ENCODE measurements at regions not wholly inside any gene's neighbourhood (a gene's known extent, or its start where the extent isn't known, plus 50 kb on each side); places are given as distances from the start of the nearest gene placed in this dataset.

DNA sequence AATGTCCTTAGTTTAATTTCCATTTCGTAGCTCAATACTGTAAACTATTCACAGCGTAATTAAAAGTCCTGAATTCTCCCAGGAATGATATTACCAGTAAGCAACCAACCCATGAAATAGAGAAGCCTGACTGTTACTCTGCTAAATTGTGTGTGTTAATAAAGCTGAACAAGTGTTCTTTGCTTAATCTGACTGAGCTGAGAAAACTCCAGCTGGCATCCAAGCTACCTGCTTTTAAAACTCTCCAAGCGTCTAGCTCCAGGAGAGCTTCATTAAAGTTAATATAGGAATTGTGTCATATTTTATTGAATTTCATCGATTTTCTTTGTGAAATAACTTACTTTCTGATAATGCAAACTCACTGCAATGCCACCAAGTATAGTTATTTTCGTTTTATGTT, 524.4 kb downstream of the SLC16A7 start:
- CTCF ChIA-PET, result interaction anchor here (0.6 to 1.0 kb wide), 2 partner anchors 15 to 18 kb away, joined by 3 read pairs; no protein-coding TSS in a partner anchor
- POLR2A ChIA-PET, result no interaction called here
- H3K27ac Mint-ChIP-seq (ENCODE audit: low read depth, unreplicated experiment), result no peak overlapping the region
- no peaks in the 10 kb centered on the region for H3K27me3 Mint-ChIP-seq (ENCODE audit: insufficient read depth, unreplicated experiment)
- no TSS peak for BruUV-seq (replicated peaks)
- DNase-seq (ENCODE audit: unreplicated experiment), result no peak
- TF ChIP-seq, protein P1, sequence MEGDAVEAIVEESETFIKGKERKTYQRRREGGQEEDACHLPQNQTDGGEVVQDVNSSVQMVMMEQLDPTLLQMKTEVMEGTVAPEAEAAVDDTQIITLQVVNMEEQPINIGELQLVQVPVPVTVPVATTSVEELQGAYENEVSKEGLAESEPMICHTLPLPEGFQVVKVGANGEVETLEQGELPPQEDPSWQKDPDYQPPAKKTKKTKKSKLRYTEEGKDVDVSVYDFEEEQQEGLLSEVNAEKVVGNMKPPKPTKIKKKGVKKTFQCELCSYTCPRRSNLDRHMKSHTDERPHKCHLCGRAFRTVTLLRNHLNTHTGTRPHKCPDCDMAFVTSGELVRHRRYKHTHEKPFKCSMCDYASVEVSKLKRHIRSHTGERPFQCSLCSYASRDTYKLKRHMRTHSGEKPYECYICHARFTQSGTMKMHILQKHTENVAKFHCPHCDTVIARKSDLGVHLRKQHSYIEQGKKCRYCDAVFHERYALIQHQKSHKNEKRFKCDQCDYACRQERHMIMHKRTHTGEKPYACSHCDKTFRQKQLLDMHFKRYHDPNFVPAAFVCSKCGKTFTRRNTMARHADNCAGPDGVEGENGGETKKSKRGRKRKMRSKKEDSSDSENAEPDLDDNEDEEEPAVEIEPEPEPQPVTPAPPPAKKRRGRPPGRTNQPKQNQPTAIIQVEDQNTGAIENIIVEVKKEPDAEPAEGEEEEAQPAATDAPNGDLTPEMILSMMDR (IDR thresholded peaks at IDR 0.05; ENCODE audit: unreplicated experiment), result no peak
- peaks cover 12% of the 10 kb centered on the region for H3K4me1 Mint-ChIP-seq (ENCODE audit: insufficient read depth, unreplicated experiment)
- H3K9me3 Mint-ChIP-seq (ENCODE audit: unreplicated experiment), result no peaks in the 10 kb centered on the region
- H3K4me3 Mint-ChIP-seq (ENCODE audit: unreplicated experiment), result no peak overlapping the region
- no peaks in the 10 kb centered on the region for H3K36me3 Mint-ChIP-seq (ENCODE audit: insufficient read depth, unreplicated experiment)
- intact Hi-C loops (cut with micrococcal nuclease), result no loop called here

DNA sequence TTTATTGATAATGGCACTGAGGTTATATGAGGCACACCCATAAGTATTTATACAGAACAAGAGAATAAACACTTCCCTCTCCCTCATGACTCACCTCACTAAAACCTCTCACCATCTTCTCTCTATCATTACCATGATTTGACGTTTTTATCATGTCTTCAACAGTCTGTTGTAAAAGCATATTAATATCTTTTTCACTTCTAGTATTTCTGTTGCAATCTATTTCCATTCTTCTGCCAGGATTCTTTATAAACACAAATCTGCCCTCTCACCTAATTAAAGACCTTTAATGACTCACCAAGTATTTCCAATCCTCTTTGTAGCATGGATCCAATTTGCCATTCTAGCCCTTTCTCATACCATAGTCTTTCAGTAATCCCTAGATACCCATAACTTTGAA, 527.7 kb downstream of the SLC16A7 start:
- BruUV-seq (replicated peaks), result no TSS peak
- intact Hi-C loops (cut with micrococcal nuclease), result no loop called here
- ChIA-PET CTCF (no interaction called here), POLR2A (no interaction called here)
- no peak overlapping the region for H3K4me3 Mint-ChIP-seq (ENCODE audit: unreplicated experiment)
- TF ChIP-seq, protein P1 (IDR thresholded peaks at IDR 0.05; ENCODE audit: unreplicated experiment), result no peak
- peak overlapping the region; percentile 69 for H3K27ac Mint-ChIP-seq (ENCODE audit: low read depth, unreplicated experiment)
- no peaks in the 10 kb centered on the region for H3K27me3 Mint-ChIP-seq (ENCODE audit: insufficient read depth, unreplicated experiment)
- peaks cover 6% of the 10 kb centered on the region for H3K36me3 Mint-ChIP-seq (ENCODE audit: insufficient read depth, unreplicated experiment)
- H3K4me1 Mint-ChIP-seq (ENCODE audit: insufficient read depth, unreplicated experiment), result peaks cover 12% of the 10 kb centered on the region
- no peak for DNase-seq (ENCODE audit: unreplicated experiment)
- no peaks in the 10 kb centered on the region for H3K9me3 Mint-ChIP-seq (ENCODE audit: unreplicated experiment)

DNA sequence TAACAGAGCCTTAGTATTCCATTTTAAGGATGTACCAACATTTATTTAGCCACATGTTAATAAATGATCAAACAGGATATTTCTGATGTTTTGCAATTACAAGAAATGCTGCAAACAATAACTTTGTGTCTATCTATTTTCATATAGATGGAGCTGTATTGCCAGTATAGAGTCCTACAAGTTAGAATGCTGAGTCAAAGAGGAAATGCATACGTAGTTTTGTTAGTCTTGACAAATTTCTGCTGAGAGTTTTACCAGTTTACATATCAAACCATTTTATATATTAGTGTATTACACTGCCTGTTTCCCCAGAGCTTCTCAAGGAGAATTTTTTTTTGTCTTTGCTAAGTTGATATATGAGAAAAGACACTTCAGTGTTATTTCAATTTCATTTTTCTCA, 541.7 kb downstream of the SLC16A7 start:
- no TSS peak for BruUV-seq (replicated peaks)
- no peak for DNase-seq (ENCODE audit: unreplicated experiment)
- TF ChIP-seq, protein P1 (IDR thresholded peaks at IDR 0.05; ENCODE audit: unreplicated experiment), result no peak
- CTCF ChIA-PET, result interaction anchor here (0.7 kb wide), 2 partner anchors 255 to 779 kb away, joined by 4 to 5 read pairs; no protein-coding TSS in a partner anchor
- Mint-ChIP-seq H3K27me3 (ENCODE audit: insufficient read depth, unreplicated experiment) (no peaks in the 10 kb centered on the region), H3K4me3 (ENCODE audit: unreplicated experiment) (no peak overlapping the region), H3K36me3 (ENCODE audit: insufficient read depth, unreplicated experiment) (no peaks in the 10 kb centered on the region), H3K27ac (ENCODE audit: low read depth, unreplicated experiment) (no peak overlapping the region), H3K9me3 (ENCODE audit: unreplicated experiment) (no peaks in the 10 kb centered on the region), H3K4me1 (ENCODE audit: insufficient read depth, unreplicated experiment) (no peaks in the 10 kb centered on the region)
- intact Hi-C loops (cut with micrococcal nuclease), result no loop called here
- POLR2A ChIA-PET, result no interaction called here

DNA sequence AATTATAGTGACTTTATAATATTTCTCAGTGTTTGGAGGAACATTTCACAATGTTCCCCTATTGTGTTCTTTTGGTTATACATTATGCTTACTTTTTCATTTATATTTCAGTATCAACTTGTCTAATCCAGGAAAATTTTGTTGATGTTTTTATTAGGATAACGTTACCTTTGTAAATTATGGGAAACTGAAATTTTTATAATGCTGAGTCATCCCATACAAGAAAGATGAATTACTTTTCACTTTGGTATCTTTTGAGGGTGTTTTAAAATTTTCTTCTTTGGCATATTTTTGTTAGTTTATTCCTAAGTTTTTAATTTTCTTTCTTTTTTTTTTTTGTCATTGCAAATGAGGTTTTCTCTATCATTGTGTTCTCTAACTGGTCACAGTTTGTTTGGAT, 542.7 kb downstream of the SLC16A7 start:
- DNase-seq (ENCODE audit: unreplicated experiment), result no peak
- Mint-ChIP-seq H3K27ac (ENCODE audit: low read depth, unreplicated experiment) (no peak overlapping the region), H3K36me3 (ENCODE audit: insufficient read depth, unreplicated experiment) (no peaks in the 10 kb centered on the region), H3K27me3 (ENCODE audit: insufficient read depth, unreplicated experiment) (no peaks in the 10 kb centered on the region), H3K9me3 (ENCODE audit: unreplicated experiment) (no peaks in the 10 kb centered on the region), H3K4me1 (ENCODE audit: insufficient read depth, unreplicated experiment) (no peaks in the 10 kb centered on the region), H3K4me3 (ENCODE audit: unreplicated experiment) (no peak overlapping the region)
- no TSS peak for BruUV-seq (replicated peaks)
- TF ChIP-seq, protein P1 (IDR thresholded peaks at IDR 0.05; ENCODE audit: unreplicated experiment), result no peak
- intact Hi-C loops (cut with micrococcal nuclease), result no loop called here
- POLR2A ChIA-PET, result no interaction called here
- CTCF ChIA-PET, result interaction anchor here (0.6 kb wide), 4 partner anchors 19 to 761 kb away, joined by 3 to 5 read pairs (median 4); no protein-coding TSS in a partner anchor

Data from MCF 10A (cell line).